HEK293T (cell line): ENCODE measurements at regions not wholly inside any gene's neighbourhood (a gene's known extent, or its start where the extent isn't known, plus 50 kb on each side); places are given as distances from the start of the nearest gene placed in this dataset.

ENCODE experiments used
- CTCF ChIA-PET: fragments of 350-600 bp; formaldehyde crosslinking; extraction: SDS; loops from one replicate; lab custom pipeline; 2021; ENCODE audit warnings: antibody characterized with exemption, inconsistent platforms; lab: Yijun Ruan, JAX
- POLR2A ChIA-PET: fragments of 350-600 bp; formaldehyde crosslinking; extraction: SDS; loops from one replicate; lab custom pipeline; 2020; ENCODE audit warnings: antibody characterized with exemption, inconsistent platforms; lab: Yijun Ruan, JAX
- DNase-seq: peaks from one replicate; pipeline ENCODE4 v3.0.0; 2012; ENCODE audit warnings: mixed read lengths; ENCODE audit errors: extremely low spot score
- ARNT ChIP-seq: fragments of 450-650 bp; IDR thresholded peaks from 2 replicates; pipeline ENCODE4 v1.6.1; 2017; ENCODE audit warnings: mild to moderate bottlenecking
- BHLHE40 ChIP-seq: fragments of 450-650 bp; IDR thresholded peaks from 2 replicates; pipeline ENCODE4 v1.6.1; 2016; ENCODE audit warnings: mild to moderate bottlenecking, moderate library complexity, borderline replicate concordance
- CTBP1 ChIP-seq: fragments of 450-650 bp; IDR thresholded peaks from 2 replicates; pipeline ENCODE4 v1.6.1; 2016; ENCODE audit warnings: borderline replicate concordance
- ELF4 ChIP-seq: fragments of 450-650 bp; IDR thresholded peaks from 2 replicates; pipeline ENCODE4 v1.6.1; 2017; ENCODE audit warnings: antibody characterized with exemption
- FOXA1 ChIP-seq: fragments of 450-650 bp; IDR thresholded peaks from 2 replicates; pipeline ENCODE4 v1.6.1; 2016; ENCODE audit warnings: mild to moderate bottlenecking
- FOXK2 ChIP-seq: fragments of 450-650 bp; IDR thresholded peaks from 2 replicates; pipeline ENCODE4 v1.6.1; 2016; ENCODE audit warnings: mild to moderate bottlenecking
- FOXM1 ChIP-seq: fragments of 450-650 bp; IDR thresholded peaks from 2 replicates; pipeline ENCODE4 v1.6.1; 2017; ENCODE audit warnings: mild to moderate bottlenecking, borderline replicate concordance
- HDGF ChIP-seq: fragments of 450-650 bp; IDR thresholded peaks from 2 replicates; pipeline ENCODE4 v1.6.1; 2017; ENCODE audit warnings: antibody characterized with exemption, borderline replicate concordance
- L3MBTL2 ChIP-seq: fragments of 450-650 bp; conservative IDR thresholded peaks from 2 replicates; pipeline ENCODE4 v1.6.1; 2016; ENCODE audit warnings: mild to moderate bottlenecking
- LEF1 ChIP-seq: fragments of 450-650 bp; IDR thresholded peaks from 2 replicates; pipeline ENCODE4 v1.6.1; 2017; ENCODE audit warnings: mild to moderate bottlenecking, borderline replicate concordance
- NFRKB ChIP-seq: fragments of 450-650 bp; IDR thresholded peaks from 2 replicates; pipeline ENCODE4 v1.6.1; 2016; ENCODE audit warnings: mild to moderate bottlenecking, moderate library complexity
- PKNOX1 ChIP-seq: fragments of 450-650 bp; IDR thresholded peaks from 2 replicates; pipeline ENCODE4 v1.6.1; 2016
- SP1 ChIP-seq: fragments of 450-650 bp; IDR thresholded peaks from 2 replicates; pipeline ENCODE4 v1.6.1; 2017
- SUZ12 ChIP-seq: fragments of 450-650 bp; IDR thresholded peaks from 2 replicates; pipeline ENCODE4 v1.6.1; 2016; ENCODE audit warnings: mild to moderate bottlenecking
- TARDBP ChIP-seq: fragments of 450-650 bp; IDR thresholded peaks from 2 replicates; pipeline ENCODE4 v1.6.1; 2016
- ZNF384 ChIP-seq: fragments of 450-650 bp; IDR thresholded peaks from 2 replicates; pipeline ENCODE4 v1.6.1; 2016

GRCh38 chr15:91685436-91685835 is 168.1 kb upstream of the SLCO3A1 start:
- POLR2A ChIA-PET, result no interaction called here
- CTCF ChIA-PET, result no interaction called here
- TF ChIP-seq SUZ12 (no peak), BHLHE40 (no peak), FOXK2 (no peak), TARDBP (no peak), L3MBTL2 (no peak), FOXA1 (no peak), FOXM1 (no peak)
- DNase-seq, result no peak

DNA sequence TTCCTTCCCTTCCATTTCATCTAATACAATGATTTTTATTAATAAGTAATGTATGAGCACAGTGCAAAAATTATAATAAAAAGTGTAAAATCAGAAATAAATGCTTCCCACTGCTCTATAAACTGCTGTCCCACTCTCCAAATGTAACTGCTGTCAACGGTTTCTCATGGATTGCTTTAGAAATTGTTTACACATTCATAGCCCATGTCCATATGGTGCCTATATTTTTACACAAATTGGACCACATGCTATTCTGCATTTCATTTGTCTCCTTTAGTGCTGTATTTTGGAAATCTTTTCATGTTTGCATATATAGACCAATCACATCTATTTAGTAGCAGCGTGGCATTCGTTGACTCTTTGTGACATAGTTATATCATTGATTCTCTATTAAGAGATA is 164.7 kb upstream of the SLCO3A1 start:
- DNase-seq, result no peak
- CTCF ChIA-PET, result no interaction called here
- no peak for TF ChIP-seq LEF1
- POLR2A ChIA-PET, result no interaction called here

DNA sequence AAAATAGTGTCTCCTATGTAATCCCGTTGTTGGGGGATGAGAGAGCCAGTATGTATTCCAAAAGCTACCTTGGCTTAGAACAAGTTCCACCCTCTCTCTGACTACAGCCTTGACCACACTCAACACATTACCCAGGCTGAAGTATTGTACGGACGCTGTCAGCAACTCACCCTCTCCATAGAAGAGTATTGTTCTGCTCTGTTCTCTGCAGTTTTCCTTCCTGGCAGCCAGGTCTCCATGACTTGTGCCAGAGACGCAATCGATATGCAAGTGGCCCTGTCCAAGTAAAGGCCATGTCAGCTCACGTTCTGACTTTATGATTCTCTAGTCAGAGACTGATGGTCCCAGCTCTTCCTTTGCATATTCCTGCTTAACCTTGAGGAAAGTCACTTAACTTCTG is 164.1 kb upstream of the SLCO3A1 start:
- CTCF ChIA-PET, result interaction anchor here (1.1 kb wide), 1 partner anchor 17 kb away, joined by 3 read pairs; no protein-coding TSS in a partner anchor
- POLR2A ChIA-PET, result no interaction called here
- no peak for TF ChIP-seq NFRKB
- no peak for TF ChIP-seq ZNF384
- TF ChIP-seq ELF4, result no peak
- no peak for TF ChIP-seq SP1
- no peak for TF ChIP-seq HDGF
- no peak for TF ChIP-seq TARDBP
- no peak for TF ChIP-seq FOXK2
- no peak for TF ChIP-seq PKNOX1
- no peak for DNase-seq

DNA sequence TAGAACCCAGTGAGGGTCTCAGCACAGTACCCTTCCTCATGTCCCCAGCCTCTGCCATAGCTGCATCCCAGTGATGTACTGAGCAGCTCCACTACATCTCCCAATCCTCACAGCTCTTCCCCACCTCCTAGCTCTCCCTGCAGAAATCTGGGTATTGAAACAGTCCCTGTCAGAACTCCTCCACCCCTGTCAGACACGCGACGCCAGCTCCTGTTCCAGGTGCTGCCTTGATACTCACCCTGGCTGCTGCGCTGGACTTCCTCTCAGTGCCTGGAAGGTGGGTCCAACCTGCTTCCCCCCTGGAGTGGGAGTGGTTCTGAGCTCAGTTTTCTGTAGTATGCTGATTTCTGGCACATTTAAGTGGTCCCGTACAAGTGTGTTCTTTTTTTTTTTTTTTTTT is 160.9 kb upstream of the SLCO3A1 start:
- no peak for DNase-seq
- no peak for TF ChIP-seq L3MBTL2
- TF ChIP-seq FOXK2, result no peak
- TF ChIP-seq BHLHE40, result no peak
- TF ChIP-seq HDGF, result no peak
- no peak for TF ChIP-seq NFRKB
- TF ChIP-seq FOXM1, result no peak
- no peak for TF ChIP-seq SUZ12
- no peak for TF ChIP-seq FOXA1
- no peak for TF ChIP-seq ARNT
- TF ChIP-seq PKNOX1, result no peak
- POLR2A ChIA-PET, result interaction anchor here (0.7 kb wide), 1 partner anchor 234 kb away, joined by 3 read pairs; no protein-coding TSS in a partner anchor
- CTCF ChIA-PET, result interaction anchor here (4.1 kb wide), 1 partner anchor 14 kb away, joined by 19 read pairs; no protein-coding TSS in a partner anchor

GRCh38 chr15:91694131-91694830 is 159.2 kb upstream of the SLCO3A1 start:
- CTCF ChIA-PET, result interaction anchor here (4.1 kb wide), 1 partner anchor 12 kb away, joined by 19 read pairs; no protein-coding TSS in a partner anchor
- no peak for DNase-seq
- POLR2A ChIA-PET, result no interaction called here
- TF ChIP-seq PKNOX1 (no peak), SP1 (no peak), CTBP1 (no peak), TARDBP (no peak), L3MBTL2 (no peak), FOXM1 (no peak), NFRKB (no peak), SUZ12 (no peak), FOXA1 (no peak), ZNF384 (no peak), ELF4 (no peak), BHLHE40 (no peak), LEF1 (no peak), HDGF (no peak), FOXK2 (no peak), ARNT (no peak)

DNA sequence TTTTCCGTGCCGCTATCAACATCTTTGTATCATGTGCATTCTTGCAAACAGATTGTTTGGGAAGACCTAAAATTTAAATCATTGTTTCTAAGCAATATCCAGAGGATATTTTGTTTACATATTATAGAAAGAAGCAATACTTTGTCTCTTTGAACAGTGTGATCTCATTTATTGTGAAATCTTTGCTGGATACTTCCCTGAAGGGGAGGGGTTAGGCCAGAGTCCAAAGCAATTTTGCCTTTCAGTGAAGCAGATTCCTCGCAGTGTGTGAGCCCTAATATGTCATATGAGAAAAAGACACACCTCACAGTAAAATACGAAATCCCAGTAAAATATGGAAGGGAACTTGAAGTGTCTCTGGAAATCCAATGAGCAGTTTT is 158.7 kb upstream of the SLCO3A1 start:
- ChIA-PET POLR2A (no interaction called here), CTCF (interaction anchor here (4.1 kb wide), 1 partner anchor 12 kb away, joined by 19 read pairs; no protein-coding TSS in a partner anchor)
- no peak for DNase-seq
- TF ChIP-seq LEF1 (no peak), SP1 (no peak), L3MBTL2 (no peak), ZNF384 (no peak), PKNOX1 (no peak), ELF4 (no peak), SUZ12 (no peak), HDGF (no peak), FOXK2 (no peak), FOXM1 (no peak), NFRKB (no peak), TARDBP (no peak), ARNT (no peak), CTBP1 (no peak), BHLHE40 (no peak), FOXA1 (no peak)
